Posterior vena cava (tissue), 2 donors: ENCODE measurements at regions not wholly inside any gene's neighbourhood (a gene's known extent, or its start where the extent isn't known, plus 50 kb on each side); places are given as distances from the start of the nearest gene placed in this dataset.

ENCODE experiments used
- DNase-seq: peaks from one replicate; pipeline ENCODE4 v3.0.0-alpha.2; 2020; ENCODE audit warnings: low spot score
- intact Hi-C, 2 donors: fragments of 100-400 bp; cut with DNase I; formaldehyde crosslinking; loops; one replicate each; pipeline versions ENCODE4 v1.14.1 to v1.14.2; 2022 to 2023
- donor health status: DM: yes; HTN: yes; CAD: no.
- donor health status: DM: yes; HTN: yes; CAD: no.

- no peak for DNase-seq
- intact Hi-C loops, result no loop called here
Measured at GRCh38 chr3:177591379-177591778, 394.1 kb upstream of the TBL1XR1 start.

- intact Hi-C loops, result no loop called here
Measured at GRCh38 chr3:177594096-177594495, 396.8 kb upstream of the TBL1XR1 start.

DNA sequence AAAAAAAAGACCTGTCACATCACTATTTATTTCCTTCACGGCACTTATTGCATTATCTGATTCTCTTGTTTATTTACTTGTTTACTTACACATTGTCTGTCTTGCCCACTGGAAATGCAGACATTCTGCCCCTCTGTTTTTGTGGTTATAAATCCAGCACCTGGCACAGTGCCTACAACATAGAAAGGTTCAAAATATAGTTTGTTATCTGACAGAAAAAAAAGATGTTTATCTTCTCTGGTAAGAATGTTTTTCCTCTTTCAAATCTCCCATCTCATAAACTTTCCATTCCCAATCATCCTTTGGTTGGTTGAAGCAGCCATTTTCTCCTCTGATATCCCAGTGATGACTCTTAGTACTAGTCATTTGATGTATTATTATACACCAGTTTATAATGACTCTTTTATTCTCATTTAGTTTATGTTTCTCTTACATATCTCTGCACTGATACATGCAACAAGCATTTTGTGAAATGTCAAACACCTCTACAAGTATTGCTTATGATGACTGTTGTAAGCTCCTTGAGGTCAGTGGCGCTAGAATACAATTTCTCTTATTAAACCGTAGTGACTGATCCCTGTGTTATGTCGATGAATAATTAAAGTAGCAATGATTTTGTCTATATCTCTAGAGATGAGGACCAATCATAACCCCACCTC, 398.4 kb upstream of the TBL1XR1 start:
- DNase-seq, result no peak
- intact Hi-C loops, result loop anchor here in 1 of 2 donors (5.0 kb wide), 1 partner anchor 922 kb away; no protein-coding TSS in a partner anchor

More at GRCh38 chr3:177594096-177594495, 396.8 kb upstream of the TBL1XR1 start:
- DNase-seq, result no peak

DNA sequence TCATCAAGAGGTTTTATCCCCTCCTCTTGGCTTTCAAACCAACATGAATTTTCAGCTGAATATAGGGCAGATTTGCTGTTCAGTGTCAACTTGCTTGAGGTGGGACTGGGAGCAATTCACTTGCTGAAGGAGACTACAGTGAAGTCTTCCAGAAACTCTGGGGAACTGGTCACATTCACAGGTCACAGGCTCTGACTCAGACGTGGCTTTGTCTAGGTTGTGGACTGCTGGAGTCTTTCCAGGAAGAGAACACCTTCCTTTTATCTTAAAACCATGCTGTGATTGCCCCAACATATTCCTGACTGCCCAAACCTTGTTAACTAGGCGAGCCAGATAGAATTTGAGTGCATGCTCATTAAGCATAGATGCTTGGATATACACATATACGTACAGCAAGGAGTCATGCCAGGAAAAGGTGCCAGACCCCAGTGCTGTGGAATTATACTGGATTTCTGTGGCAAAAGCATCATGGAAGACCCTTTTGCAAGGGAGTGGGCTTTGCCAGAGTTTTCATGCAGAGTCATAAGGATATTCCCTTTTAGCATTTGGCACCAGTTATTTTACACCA, 399.1 kb upstream of the TBL1XR1 start:
- DNase-seq, result no peak
- intact Hi-C loops, result loop anchor here in 1 of 2 donors (5.0 kb wide), 1 partner anchor 921 kb away; no protein-coding TSS in a partner anchor

- intact Hi-C loops, result loop anchor here in 1 of 2 donors (5.0 kb wide), 1 partner anchor 920 kb away; no protein-coding TSS in a partner anchor
- DNase-seq, result no peak
Measured at GRCh38 chr3:177596816-177597271, 399.6 kb upstream of the TBL1XR1 start.

GRCh38 chr3:177597311-177598096, 400.2 kb upstream of the TBL1XR1 start:
- DNase-seq, result no peak
- intact Hi-C loops, result loop anchor here in 1 of 2 donors (5.0 kb wide), 1 partner anchor 920 kb away; no protein-coding TSS in a partner anchor

GRCh38 chr3:177598097-177598833, 401.0 kb upstream of the TBL1XR1 start:
- DNase-seq, result no peak
- intact Hi-C loops, result loop anchor here in 1 of 2 donors (5.0 kb wide), 1 partner anchor 919 kb away; no protein-coding TSS in a partner anchor

DNA sequence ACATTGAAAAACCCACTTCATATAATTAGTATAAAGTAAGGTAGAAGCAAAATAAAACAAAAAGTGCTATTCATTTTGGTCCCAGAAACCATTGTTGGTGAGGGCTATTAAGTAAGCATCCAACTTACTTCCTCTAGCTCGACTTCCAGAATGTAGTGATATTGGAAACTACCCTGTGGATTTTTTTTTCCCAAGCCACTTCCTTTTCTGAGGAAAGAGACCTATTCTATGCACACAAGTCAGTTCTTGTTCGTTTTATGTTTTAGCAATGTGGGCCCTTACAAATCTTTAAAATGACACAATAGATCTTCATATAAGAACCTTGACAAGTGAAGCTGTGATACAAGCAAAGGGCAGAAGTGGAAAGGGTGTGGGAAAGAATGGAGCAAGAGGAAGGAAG, 402.0 kb upstream of the TBL1XR1 start:
- no peak for DNase-seq
- intact Hi-C loops, result loop anchor here in 1 of 2 donors (5.0 kb wide), 1 partner anchor 918 kb away; no protein-coding TSS in a partner anchor

DNA sequence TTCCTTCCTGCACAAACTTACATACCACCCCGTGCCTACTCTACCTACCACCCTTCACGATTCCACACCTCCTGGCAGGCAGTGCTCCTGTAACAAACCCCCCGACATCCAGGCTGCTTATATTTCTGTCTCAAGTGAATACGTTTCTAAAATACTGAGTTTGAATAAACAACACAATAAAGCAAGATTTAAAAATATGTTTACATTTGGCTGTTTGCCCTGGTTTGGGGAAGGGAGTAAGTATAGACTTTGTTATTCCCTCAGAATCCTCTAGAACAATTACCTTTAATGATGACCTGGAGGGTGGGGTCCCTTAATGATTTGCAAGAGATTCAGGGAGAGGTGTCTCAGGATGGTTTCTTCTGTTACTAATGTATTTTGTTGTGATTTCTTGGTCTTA, 402.6 kb upstream of the TBL1XR1 start:
- DNase-seq, result no peak
- intact Hi-C loops, result loop anchor here in 1 of 2 donors (5.0 kb wide), 1 partner anchor 917 kb away; no protein-coding TSS in a partner anchor

- DNase-seq, result no peak
- intact Hi-C loops, result no loop called here
Measured at GRCh38 chr3:177600411-177600810, 403.1 kb upstream of the TBL1XR1 start.

DNA sequence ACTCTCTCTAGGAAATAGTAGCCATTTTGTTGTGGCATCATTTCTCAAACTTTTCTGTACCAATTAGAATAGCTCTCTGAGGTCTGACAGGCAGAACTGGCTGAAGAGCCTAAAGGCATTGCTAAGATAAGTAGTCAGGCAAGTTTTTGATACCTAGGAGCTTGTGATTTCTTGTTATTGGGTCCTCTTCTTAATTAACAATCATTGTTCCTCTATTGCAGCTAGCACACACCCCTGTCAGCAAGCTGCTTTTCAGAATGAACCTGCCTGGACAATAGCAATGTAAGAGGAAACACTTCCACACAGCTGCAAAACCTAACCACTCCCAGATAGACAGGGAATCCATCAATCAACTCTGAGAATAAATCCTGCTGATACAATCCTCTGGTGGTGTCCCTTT, 403.9 kb upstream of the TBL1XR1 start:
- intact Hi-C loops, result no loop called here

GRCh38 chr3:177602601-177603147, 405.4 kb upstream of the TBL1XR1 start:
- intact Hi-C loops, result no loop called here
- no peak for DNase-seq

More for the DNA sequence above, 403.9 kb upstream of the TBL1XR1 start:
- DNase-seq, result no peak

DNA sequence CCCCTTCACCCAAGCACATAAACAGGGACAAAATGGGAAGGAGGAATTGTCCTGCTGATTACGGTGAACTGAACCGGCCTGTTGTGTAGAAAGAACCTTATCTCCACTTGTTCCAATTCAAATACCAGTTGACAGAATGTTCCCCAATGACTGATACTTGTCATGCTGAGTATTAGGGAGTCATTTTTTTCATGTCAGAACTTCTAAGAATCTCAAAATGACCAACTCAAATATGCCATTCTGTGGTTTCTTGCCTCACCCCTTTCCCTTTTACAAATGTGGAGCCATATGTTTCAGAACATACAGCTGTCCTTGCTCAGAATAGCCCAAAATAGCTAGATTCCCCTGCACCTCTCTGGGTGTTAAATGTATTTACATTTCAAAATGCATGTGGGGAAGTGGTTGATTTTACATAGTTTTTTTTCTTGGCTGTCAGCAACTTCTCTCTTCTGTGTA, 405.9 kb upstream of the TBL1XR1 start:
- DNase-seq, result no peak
- intact Hi-C loops, result no loop called here

DNA sequence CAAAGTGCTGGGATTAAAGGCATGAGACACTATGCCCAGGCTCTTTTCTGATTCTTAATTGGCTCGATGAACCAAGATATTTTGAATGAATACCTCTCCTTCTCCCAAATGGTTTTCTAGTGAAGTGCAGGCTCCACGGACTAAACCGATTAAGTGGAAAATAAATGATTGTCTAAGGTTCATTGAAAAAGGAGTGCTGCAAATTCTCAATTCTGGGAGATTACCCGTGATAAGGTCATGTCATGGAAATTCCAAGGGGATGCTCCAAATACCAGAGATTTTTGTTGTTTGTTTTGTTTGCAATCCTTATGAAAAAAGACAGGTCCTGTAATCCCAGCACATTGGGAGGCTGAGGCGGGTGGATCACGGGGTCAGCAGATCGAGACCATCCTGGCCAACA, 406.9 kb upstream of the TBL1XR1 start:
- DNase-seq, result no peak

DNA sequence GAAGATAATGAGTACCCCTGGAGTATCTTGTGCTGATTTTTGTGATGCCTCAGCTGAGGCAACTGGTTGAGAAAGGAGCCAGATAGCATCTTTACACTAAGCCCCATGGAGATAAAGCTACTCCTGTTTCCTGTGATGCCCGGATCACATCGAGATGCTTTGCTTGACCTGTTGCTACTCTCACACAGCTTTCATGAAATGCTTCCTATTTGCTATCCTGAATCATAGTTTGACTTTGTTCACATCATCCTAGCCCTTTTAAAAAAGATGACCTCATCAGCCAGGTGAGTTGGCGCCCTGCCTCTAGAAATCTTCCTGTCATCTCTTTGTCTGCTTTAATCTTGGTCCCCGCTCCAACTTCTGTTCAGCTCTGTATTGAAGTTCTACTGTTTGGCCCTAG, 409.6 kb upstream of the TBL1XR1 start:
- intact Hi-C loops, result no loop called here
- no peak for DNase-seq

More for the DNA sequence above, 406.9 kb upstream of the TBL1XR1 start:
- intact Hi-C loops, result no loop called here

DNA sequence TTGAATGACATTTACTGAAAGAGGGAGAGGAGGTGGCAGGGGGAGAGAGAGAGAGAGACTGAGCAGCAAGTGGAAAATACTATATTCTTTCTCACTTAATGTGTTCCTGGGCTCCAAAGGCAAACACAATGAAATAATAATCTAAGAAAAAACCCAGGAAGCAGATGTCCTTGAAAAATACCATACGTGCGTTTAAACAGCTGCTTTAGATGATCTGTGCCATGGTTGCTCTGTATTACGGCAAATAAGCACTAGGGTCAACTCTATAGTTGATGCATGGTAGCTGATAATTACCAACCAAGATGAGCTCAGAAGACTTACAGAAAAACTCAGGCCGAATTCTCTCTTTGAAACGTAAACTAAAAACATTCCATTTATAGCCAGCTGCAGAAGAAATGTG, 410.3 kb upstream of the TBL1XR1 start:
- intact Hi-C loops, result no loop called here
- DNase-seq, result no peak

DNA sequence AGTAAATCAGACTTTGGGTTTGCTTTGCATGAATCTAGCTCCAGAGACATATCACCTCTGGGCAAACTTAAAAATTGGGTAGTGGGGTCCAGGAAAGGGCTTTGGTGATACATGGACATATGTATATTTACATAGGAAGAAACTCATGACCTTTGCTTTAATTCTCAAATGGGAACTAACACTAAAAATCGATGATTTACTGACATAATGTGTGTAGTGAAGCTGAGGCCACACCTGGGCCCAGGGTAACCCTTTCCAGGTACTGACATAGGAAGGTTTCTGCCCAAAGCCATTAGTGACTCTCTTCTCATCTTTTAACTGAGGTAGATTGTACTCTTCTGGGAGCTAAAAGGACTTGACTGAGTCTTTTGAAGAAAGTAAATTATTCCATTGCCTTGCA, 411.2 kb upstream of the TBL1XR1 start:
- DNase-seq, result no peak
- intact Hi-C loops, result no loop called here

- intact Hi-C loops, result loop anchor here in 1 of 2 donors (10.0 kb wide), 1 partner anchor 245 kb away; no protein-coding TSS in a partner anchor
Measured at GRCh38 chr3:177609613-177610012, 412.3 kb upstream of the TBL1XR1 start.

DNA sequence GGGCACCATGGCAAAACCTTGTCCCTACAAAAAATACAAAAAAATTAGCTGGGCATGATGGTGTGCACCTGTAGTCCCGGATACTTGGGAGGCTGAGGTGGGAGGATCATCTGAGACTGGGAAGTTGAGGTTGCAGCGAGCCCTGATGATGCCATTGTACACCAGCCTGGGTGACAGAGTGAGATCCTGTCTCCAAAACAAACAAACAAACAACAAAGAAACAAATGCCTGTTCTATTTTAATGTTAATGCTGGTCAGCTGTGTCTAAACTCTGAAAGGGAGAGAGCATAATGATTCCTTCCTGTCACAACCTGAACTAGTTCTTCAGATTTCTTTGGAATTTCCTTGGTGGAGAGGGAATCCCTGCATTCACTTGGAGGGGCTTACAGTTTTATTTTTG, 413.0 kb upstream of the TBL1XR1 start:
- DNase-seq, result no peak

More at GRCh38 chr3:177609613-177610012, 412.3 kb upstream of the TBL1XR1 start:
- DNase-seq, result no peak

More for the DNA sequence above, 413.0 kb upstream of the TBL1XR1 start:
- intact Hi-C loops, result loop anchor here in 1 of 2 donors (10.0 kb wide), 1 partner anchor 245 kb away; no protein-coding TSS in a partner anchor
